ENCODE measurements at regions not wholly inside any gene's neighbourhood (a gene's known extent, or its start where the extent isn't known, plus 50 kb on each side); places are given as distances from the start of the nearest gene placed in this dataset.
A peak's percentile ranks its signal among the peaks of the same experiment; 100 is the strongest.

DNA sequence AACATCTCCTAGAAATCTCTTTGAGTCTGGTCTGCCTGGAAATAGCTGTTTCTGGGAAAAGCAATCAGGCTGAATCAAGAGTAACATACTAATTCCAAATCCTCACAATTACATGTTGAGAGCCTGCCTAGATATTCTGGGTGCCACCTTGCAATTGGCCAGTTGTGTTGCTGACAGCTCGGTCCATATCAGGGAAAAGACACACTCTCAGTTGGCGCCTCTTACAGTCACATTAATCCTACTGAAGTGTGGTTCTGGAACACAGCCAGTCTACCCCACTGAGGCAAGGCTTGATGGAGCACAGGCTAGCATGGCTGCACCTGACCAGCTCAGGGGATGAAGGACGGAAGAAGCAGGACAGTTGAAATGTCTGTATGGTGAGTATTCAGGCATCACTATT is 121.4 kb upstream of the TAB2 start:
- Mint-ChIP-seq H3K4me3 (no peak overlapping the region), H3K27ac (no peak overlapping the region), H3K9me3 (ENCODE audit: low read depth) (peaks cover 14% of the 10 kb centered on the region), H3K36me3 (peaks cover 59% of the 10 kb centered on the region), H3K27me3 (no peaks in the 10 kb centered on the region), H3K4me1 (peaks cover 28% of the 10 kb centered on the region)
- no peak for ATAC-seq
- CTCF ChIA-PET, result interaction anchor here (0.9 to 2.6 kb wide), 11 partner anchors 9 to 236 kb away, joined by 3 to 15 read pairs (median 4); no protein-coding TSS in a partner anchor
- DNase-seq, result no peak

DNA sequence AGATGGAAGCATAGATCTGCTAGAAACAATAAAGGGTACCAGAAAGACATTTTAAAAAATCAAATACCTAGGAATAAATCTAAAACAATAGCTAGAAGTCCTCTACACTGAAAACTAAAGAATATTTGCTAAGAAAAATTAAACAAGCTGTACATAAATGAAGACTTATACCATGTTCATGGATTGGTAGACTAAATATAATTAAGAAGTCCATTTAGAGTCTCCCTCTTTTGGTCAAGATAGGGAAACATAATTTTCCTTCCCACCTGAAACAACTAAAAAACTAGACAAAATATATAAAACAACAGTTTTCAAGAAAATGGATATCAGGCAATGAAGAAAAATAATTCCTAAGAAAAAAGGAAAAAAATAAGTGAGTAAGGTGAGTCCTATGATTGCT is 120.0 kb upstream of the TAB2 start:
- no peaks in the 10 kb centered on the region for H3K27me3 Mint-ChIP-seq
- H3K4me1 Mint-ChIP-seq, result peaks cover 28% of the 10 kb centered on the region
- no peak for ATAC-seq
- H3K36me3 Mint-ChIP-seq, result peaks cover 64% of the 10 kb centered on the region
- no peak overlapping the region for H3K27ac Mint-ChIP-seq
- CTCF ChIA-PET, result no interaction called here
- peaks cover 14% of the 10 kb centered on the region for H3K9me3 Mint-ChIP-seq (ENCODE audit: low read depth)
- no peak overlapping the region for H3K4me3 Mint-ChIP-seq
- no peak for DNase-seq

DNA sequence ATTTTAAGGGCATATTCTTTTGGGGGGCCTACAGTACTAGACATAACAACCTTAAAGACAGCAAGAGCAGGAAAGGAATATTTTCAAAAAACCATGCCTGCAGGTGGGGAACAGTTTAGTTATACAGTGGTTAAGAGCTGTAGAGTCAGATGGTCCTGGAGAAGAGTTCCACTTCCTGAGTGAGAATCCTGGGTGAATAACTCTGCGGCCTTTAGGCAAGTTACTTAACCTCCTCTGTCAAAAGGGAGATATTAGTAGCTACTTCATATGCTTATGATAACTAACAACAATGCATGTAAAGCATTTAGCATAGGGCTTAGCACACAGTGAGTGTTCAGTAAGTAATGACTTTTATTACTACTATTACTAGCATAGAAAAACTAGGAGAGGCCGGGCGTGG is 119.2 kb upstream of the TAB2 start:
- H3K4me1 Mint-ChIP-seq, result peaks cover 28% of the 10 kb centered on the region
- no peak overlapping the region for H3K27ac Mint-ChIP-seq
- H3K9me3 Mint-ChIP-seq (ENCODE audit: low read depth), result peaks cover 14% of the 10 kb centered on the region
- H3K36me3 Mint-ChIP-seq, result peaks cover 66% of the 10 kb centered on the region
- CTCF ChIA-PET, result no interaction called here
- DNase-seq (no peak), ATAC-seq (no peak)
- H3K4me3 Mint-ChIP-seq, result no peak overlapping the region
- H3K27me3 Mint-ChIP-seq, result no peaks in the 10 kb centered on the region

DNA sequence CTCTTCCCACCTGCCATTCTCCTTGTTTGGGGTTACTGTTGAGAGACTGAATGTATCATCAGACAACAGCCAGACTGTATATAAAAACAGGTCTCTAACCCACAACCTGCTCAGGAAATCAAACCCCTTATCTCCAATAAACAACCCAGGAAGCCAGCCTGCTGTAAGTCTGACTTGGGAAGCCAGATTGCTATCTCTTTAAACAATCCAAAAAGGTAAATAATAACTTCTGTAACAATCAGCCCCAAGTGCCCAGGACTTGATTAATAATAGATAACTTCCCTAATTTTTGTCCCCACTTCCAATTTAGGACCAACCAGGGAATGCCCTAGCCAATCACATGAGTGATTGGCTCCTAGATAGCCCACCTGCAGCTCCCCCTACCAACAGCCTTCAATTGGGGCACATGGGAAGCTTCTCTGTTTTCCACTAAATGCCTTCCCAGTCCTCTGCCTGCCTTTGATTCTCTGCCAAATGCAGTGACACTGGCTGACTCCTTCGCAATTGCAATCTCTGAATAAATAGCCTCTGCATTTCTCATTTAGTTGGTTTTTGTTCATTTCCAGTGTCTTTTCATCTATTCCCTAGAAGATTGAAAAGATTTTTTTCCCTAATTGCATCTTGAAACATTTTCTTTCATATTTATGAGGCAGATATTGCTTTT is 117.1 kb upstream of the TAB2 start:
- CTCF ChIA-PET, result interaction anchor here (0.8 kb wide), 1 partner anchor 34 kb away, joined by 3 read pairs; no protein-coding TSS in a partner anchor
- H3K36me3 Mint-ChIP-seq, result peaks cover 67% of the 10 kb centered on the region
- H3K4me3 Mint-ChIP-seq, result no peak overlapping the region
- H3K27ac Mint-ChIP-seq, result no peak overlapping the region
- peaks cover 14% of the 10 kb centered on the region for H3K9me3 Mint-ChIP-seq (ENCODE audit: low read depth)
- peaks cover 16% of the 10 kb centered on the region for H3K4me1 Mint-ChIP-seq
- no peak for ATAC-seq
- H3K27me3 Mint-ChIP-seq, result no peaks in the 10 kb centered on the region
- DNase-seq, result no peak

DNA sequence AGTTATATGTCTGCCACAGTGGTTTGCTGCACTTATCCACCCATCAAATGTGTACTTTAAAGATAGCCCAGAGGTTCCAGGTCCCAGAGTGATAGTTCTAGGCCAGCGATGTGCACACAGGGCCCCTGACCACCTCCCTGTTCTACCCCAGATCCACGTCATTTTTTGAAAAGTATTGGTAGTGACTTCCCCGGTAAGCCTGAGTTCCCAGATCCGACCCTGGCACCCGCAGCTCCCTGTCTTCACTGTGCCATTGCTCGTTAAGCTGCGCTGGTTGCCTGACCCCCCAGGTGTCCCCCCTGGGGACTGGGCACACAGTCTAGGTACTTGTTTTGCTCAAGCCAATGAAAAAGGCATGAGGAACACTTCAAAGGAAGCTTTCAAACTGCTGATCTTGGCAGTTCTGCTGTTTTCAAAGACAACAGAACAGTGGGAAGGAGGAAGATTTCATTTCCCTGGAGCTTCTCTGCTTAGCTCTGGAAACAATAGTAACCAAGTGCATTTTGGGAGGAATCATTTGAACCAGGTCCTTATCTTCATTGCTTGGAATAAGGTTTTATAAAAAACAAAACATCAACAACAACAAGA is 116.3 kb upstream of the TAB2 start:
- DNase-seq (no peak), ATAC-seq (no peak)
- Mint-ChIP-seq H3K4me1 (peaks cover 12% of the 10 kb centered on the region), H3K9me3 (ENCODE audit: low read depth) (peaks cover 14% of the 10 kb centered on the region), H3K36me3 (peaks cover 65% of the 10 kb centered on the region), H3K4me3 (no peak overlapping the region), H3K27me3 (no peaks in the 10 kb centered on the region), H3K27ac (no peak overlapping the region)
- CTCF ChIA-PET, result no interaction called here

DNA sequence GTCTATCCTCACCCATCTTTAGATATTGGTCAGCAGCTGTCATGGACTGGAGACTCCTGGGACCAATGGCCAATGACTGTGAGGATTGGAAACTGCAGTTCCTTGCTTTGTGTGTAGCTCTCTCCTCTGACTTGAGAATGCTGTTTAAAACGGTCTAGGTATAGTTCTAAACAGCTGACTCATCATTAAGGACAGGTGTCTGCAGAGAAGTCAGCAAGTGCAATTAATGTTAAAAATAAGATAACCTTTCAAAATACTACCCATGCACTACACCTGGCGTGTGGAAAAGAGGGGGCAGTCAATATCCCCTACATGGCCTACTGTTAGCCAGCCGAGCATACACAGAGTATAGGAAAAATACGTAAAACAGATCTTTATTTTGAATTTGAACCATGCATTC is 115.4 kb upstream of the TAB2 start:
- ATAC-seq (no peak), DNase-seq (no peak)
- Mint-ChIP-seq H3K4me1 (peaks cover 9% of the 10 kb centered on the region), H3K4me3 (no peak overlapping the region), H3K27me3 (no peaks in the 10 kb centered on the region), H3K36me3 (peaks cover 59% of the 10 kb centered on the region), H3K27ac (no peak overlapping the region), H3K9me3 (ENCODE audit: low read depth) (peaks cover 10% of the 10 kb centered on the region)
- CTCF ChIA-PET, result no interaction called here

DNA sequence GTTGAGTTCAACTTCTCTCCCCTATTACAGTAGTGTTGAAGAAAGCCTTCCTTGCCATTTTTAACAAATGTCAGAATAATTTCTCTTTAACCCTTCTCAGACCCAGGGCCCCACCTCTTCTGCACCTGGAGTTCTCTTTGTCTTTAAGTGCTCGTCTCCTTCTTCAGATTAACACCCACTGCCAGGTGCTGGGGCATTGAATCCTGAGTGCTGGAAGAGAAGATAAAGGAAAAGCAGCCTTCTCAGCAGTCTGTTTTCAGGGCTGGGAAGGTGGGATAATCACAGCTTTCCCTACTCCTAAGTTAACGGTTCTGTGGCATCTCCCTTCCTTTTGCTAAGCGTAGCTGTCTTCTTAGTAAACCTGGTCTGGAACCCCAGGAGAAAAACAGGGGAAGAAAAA is 114.6 kb upstream of the TAB2 start:
- CTCF ChIA-PET, result no interaction called here
- Mint-ChIP-seq H3K36me3 (peaks cover 58% of the 10 kb centered on the region), H3K27ac (no peak overlapping the region), H3K4me1 (peaks cover 9% of the 10 kb centered on the region), H3K27me3 (no peaks in the 10 kb centered on the region), H3K4me3 (no peak overlapping the region), H3K9me3 (ENCODE audit: low read depth) (peaks cover 8% of the 10 kb centered on the region)
- DNase-seq (no peak), ATAC-seq (no peak)

DNA sequence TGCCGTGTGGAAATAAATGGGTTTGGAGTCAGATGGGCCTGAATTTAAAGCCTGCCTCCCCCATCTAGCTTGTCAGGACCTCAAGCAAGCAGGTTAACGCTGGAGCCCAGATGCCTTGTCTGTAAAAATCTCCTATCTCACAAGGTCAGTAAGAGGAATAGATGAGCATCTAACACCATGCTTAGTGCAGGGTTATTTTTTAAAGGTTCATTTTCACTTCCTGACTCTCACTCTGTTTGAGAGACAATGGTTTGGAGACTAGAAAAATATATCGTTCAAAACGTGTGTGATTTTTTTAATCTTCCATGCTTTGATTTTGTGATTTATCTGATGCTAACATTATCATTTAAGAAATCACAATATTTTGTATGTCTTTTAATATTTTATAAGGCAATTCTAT is 114.0 kb upstream of the TAB2 start:
- peaks cover 7% of the 10 kb centered on the region for H3K4me1 Mint-ChIP-seq
- H3K9me3 Mint-ChIP-seq (ENCODE audit: low read depth), result peaks cover 6% of the 10 kb centered on the region
- no peak for ATAC-seq
- no peak for DNase-seq
- no peak overlapping the region for H3K27ac Mint-ChIP-seq
- H3K27me3 Mint-ChIP-seq, result no peaks in the 10 kb centered on the region
- CTCF ChIA-PET, result no interaction called here
- H3K36me3 Mint-ChIP-seq, result peaks cover 58% of the 10 kb centered on the region
- no peak overlapping the region for H3K4me3 Mint-ChIP-seq

DNA sequence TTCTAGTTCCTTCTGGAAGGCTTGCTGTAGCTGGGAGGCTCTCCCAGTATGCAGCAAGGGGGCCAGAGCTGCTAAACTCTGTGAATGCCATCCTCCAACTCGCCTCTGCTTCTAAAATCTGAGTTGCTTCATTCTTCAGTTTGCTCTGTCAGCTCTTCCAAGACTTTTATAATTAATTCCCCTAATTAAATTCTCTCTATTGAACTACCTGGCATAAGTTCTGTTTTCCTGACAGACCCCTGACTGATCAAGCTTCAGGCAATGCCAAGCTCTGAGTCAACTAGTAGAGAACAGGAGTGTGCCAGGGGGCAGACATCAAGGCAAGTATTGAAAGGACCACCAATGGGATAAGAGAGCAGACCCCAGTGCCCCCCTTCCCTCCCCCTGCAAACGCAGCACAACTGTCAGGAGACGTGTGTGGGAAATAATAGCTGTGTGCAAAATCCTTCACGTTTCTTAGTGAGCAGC is 109.3 kb upstream of the TAB2 start:
- Mint-ChIP-seq H3K27me3 (no peaks in the 10 kb centered on the region), H3K4me1 (peaks cover 6% of the 10 kb centered on the region), H3K4me3 (no peak overlapping the region), H3K27ac (no peak overlapping the region), H3K9me3 (ENCODE audit: low read depth) (peaks cover 5% of the 10 kb centered on the region), H3K36me3 (peaks cover 42% of the 10 kb centered on the region)
- no peak for DNase-seq
- CTCF ChIA-PET, result interaction anchor here (0.9 kb wide), 1 partner anchor 13 kb away, joined by 4 read pairs; no protein-coding TSS in a partner anchor
- no peak for ATAC-seq

DNA sequence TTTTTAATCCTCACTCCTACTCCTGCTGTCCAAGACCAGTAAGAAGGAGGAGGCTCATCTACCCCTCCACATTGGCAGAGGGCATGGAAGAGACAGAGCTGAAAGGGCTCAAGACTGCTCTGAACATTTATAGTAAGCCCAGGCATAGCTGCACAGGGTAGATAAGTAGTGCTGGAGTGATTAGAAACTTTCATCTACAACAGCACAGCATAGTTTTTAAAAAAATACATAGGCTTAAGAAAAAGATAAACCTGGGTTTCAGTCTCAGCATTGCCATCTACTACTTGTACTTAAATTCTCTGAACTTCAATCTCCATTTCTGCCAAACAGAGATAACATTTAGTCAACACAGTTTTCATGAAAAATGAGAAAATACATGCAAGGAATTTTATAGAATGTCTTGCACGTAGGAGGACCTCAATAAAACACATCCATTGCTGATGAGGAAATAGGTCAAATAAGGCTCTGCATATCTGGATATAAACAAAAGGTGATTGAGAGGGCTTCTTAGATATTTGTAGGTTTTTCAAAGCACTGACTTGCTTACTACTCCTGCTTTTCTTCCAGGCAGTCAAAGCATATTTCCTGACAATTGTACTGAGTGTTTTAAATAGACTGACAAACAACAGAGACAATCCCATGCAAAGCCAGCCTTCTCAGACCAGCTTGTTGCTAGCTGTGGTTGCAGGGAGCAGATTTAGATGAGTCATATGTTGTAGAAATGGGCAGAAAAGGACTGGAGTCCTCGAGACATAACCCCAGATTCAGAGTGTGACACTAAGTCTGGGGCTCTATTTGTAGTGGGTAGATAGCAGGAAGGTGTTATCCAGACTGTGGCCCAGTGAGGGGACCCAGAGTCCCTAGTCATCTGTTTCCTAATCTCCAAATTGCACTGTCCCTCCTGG is 107.4 kb upstream of the TAB2 start:
- peaks cover 4% of the 10 kb centered on the region for H3K4me1 Mint-ChIP-seq
- H3K36me3 Mint-ChIP-seq, result peaks cover 34% of the 10 kb centered on the region
- peak overlapping the region; percentile 36 for H3K4me3 Mint-ChIP-seq
- CTCF ChIA-PET, result interaction anchor here (1.1 to 5.1 kb wide), 2 partner anchors 15 to 62 kb away, joined by 3 to 15 read pairs; no protein-coding TSS in a partner anchor
- peaks cover 5% of the 10 kb centered on the region for H3K9me3 Mint-ChIP-seq (ENCODE audit: low read depth)
- DNase-seq (peak; percentile 68), ATAC-seq (peak; percentile 78)
- no peaks in the 10 kb centered on the region for H3K27me3 Mint-ChIP-seq
- H3K27ac Mint-ChIP-seq, result no peak overlapping the region

DNA sequence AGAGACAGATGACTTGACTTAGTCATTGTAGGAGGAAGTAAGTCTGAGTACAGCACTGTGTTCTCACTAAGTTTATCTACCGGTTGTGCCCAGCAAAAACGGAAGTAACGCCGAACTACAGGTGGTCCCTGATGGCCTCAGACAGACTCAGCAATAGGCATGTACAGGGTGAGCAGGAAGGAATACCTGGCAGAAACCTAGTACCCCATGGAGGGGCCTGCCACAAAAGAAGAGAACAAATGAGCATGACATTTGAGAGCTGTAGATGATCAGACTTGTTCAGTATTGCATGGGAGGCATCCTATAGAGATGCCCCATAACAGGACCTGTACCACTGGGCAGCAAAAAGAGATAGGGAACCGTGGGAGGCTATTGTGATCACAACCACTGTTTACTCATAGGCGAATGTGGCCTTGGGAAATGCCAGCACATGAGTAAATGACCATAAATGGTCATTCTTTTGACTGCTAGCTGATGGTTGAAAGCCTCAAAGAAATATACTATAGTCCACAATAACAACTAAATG is 106.4 kb upstream of the TAB2 start:
- DNase-seq, result peak; percentile 76
- H3K4me3 Mint-ChIP-seq, result peak overlapping the region; percentile 36
- CTCF ChIA-PET, result interaction anchor here (1.3 to 5.1 kb wide), 3 partner anchors 16 to 127 kb away, joined by 4 to 15 read pairs (median 4); no protein-coding TSS in a partner anchor

DNA sequence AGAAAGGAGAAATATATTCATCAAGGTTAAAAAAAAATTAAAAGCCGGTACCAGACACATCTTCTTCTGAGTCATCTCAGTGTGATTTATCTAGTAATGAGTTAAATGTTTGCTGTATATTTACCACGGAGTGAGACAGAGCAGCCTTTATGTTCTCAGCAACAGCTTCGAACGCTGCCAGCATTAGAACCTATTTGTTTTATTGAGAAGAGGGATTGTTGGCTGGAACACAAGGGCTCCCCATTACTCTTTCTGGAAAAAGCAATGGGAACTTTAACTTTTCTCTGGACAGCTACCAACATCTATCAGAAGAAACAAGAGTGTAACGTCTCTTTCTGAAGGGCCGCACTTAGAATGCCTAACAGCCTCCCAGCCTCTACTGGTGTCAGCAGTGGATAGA is 105.3 kb upstream of the TAB2 start:
- Mint-ChIP-seq H3K9me3 (ENCODE audit: low read depth) (peaks cover 5% of the 10 kb centered on the region), H3K4me1 (peaks cover 19% of the 10 kb centered on the region), H3K27me3 (no peaks in the 10 kb centered on the region), H3K4me3 (no peak overlapping the region), H3K36me3 (peaks cover 27% of the 10 kb centered on the region), H3K27ac (no peak overlapping the region)
- peak; percentile 20 for ATAC-seq
- CTCF ChIA-PET, result interaction anchor here (0.9 to 5.1 kb wide), 10 partner anchors 11 to 652 kb away, joined by 3 to 15 read pairs (median 3); no protein-coding TSS in a partner anchor
- no peak for DNase-seq

More for the DNA sequence above, 106.4 kb upstream of the TAB2 start:
- H3K27ac Mint-ChIP-seq, result no peak overlapping the region
- H3K36me3 Mint-ChIP-seq, result peaks cover 27% of the 10 kb centered on the region
- H3K9me3 Mint-ChIP-seq (ENCODE audit: low read depth), result peaks cover 5% of the 10 kb centered on the region
- H3K4me1 Mint-ChIP-seq, result peaks cover 11% of the 10 kb centered on the region
- ATAC-seq, result peak; percentile 72
- no peaks in the 10 kb centered on the region for H3K27me3 Mint-ChIP-seq
